ENCODE measurements at regions not wholly inside any gene's neighbourhood (a gene's known extent, or its start where the extent isn't known, plus 50 kb on each side); places are given as distances from the start of the nearest gene placed in this dataset.

GRCh38 chr2:164430166-164430783 lies 191.0 kb downstream of the GRB14 start:
- Histone ChIP-seq H3K9me3 (no peaks in the 10 kb centered on the region), H3K4me1 (ENCODE audit: insufficient read depth) (no peaks in the 10 kb centered on the region), H3K36me3 (no peaks in the 10 kb centered on the region), H3K27ac (no peak overlapping the region), H3K27me3 (no peaks in the 10 kb centered on the region), H3K4me3 (no peak overlapping the region)
- TF ChIP-seq EP300 (IDR thresholded peaks at IDR 0.05) (no peak), CTCF (IDR thresholded peaks at IDR 0.05) (peak in 1 of 3 donors; percentile 11)
- intact Hi-C loops (cut with DNase I), result no loop called here
- WGBS, 3 donors, result 51 to 62% (median 57%) methylated on average over 3 of the region's 3 CpGs
- DNase-seq, result peak in 1 of 5 donors; percentile 16

- intact Hi-C loops (cut with DNase I), result no loop called here
- WGBS, 3 donors, result 73 to 84% (median 78%) methylated on average over 2 of the region's 2 CpGs
- DNase-seq, result no peak
- Histone ChIP-seq H3K9me3 (no peaks in the 10 kb centered on the region), H3K36me3 (no peaks in the 10 kb centered on the region), H3K4me3 (no peak overlapping the region), H3K4me1 (ENCODE audit: insufficient read depth) (no peaks in the 10 kb centered on the region), H3K27me3 (no peaks in the 10 kb centered on the region), H3K27ac (no peak overlapping the region)
- TF ChIP-seq CTCF (IDR thresholded peaks at IDR 0.05), result no peak
- no peak for TF ChIP-seq POLR2A (IDR thresholded peaks at IDR 0.05)
- no peak for TF ChIP-seq EP300 (IDR thresholded peaks at IDR 0.05)
Measured at GRCh38 chr2:164429354-164429753, 191.9 kb downstream of the GRB14 start.

GRCh38 chr2:164427111-164427510 lies 194.2 kb downstream of the GRB14 start:
- H3K4me1 ChIP-seq (ENCODE audit: insufficient read depth), result no peaks in the 10 kb centered on the region
- WGBS, 3 donors, result 96 to 97% (median 97%) methylated on average over 7 of the region's 7 CpGs
- H3K27ac ChIP-seq, result no peak overlapping the region
- no peak overlapping the region for H3K4me3 ChIP-seq
- no peak for DNase-seq
- no peaks in the 10 kb centered on the region for H3K27me3 ChIP-seq
- TF ChIP-seq POLR2A (IDR thresholded peaks at IDR 0.05) (no peak), CTCF (IDR thresholded peaks at IDR 0.05) (no peak), EP300 (IDR thresholded peaks at IDR 0.05) (no peak)
- intact Hi-C loops (cut with DNase I), result no loop called here
- H3K36me3 ChIP-seq, result no peaks in the 10 kb centered on the region
- H3K9me3 ChIP-seq, result no peaks in the 10 kb centered on the region

GRCh38 chr2:164420787-164421186 lies 200.5 kb downstream of the GRB14 start:
- H3K4me3 ChIP-seq, result no peak overlapping the region
- no peaks in the 10 kb centered on the region for H3K36me3 ChIP-seq
- TF ChIP-seq EP300 (IDR thresholded peaks at IDR 0.05) (no peak), POLR2A (IDR thresholded peaks at IDR 0.05) (no peak), CTCF (IDR thresholded peaks at IDR 0.05) (no peak)
- no peaks in the 10 kb centered on the region for H3K27me3 ChIP-seq
- H3K9me3 ChIP-seq, result no peaks in the 10 kb centered on the region
- intact Hi-C loops (cut with DNase I), result no loop called here
- no peak for DNase-seq
- H3K4me1 ChIP-seq (ENCODE audit: insufficient read depth), result no peaks in the 10 kb centered on the region
- whole genome bisulfite sequencing, 3 donors, result 95 to 100% (median 96%) methylated on average over 5 of the region's 5 CpGs
- H3K27ac ChIP-seq, result no peak overlapping the region
